ENCODE measurements at regions not wholly inside any gene's neighbourhood (a gene's known extent, or its start where the extent isn't known, plus 50 kb on each side); places are given as distances from the start of the nearest gene placed in this dataset.
A peak's percentile ranks its signal among the peaks of the same experiment; 100 is the strongest.

DNA sequence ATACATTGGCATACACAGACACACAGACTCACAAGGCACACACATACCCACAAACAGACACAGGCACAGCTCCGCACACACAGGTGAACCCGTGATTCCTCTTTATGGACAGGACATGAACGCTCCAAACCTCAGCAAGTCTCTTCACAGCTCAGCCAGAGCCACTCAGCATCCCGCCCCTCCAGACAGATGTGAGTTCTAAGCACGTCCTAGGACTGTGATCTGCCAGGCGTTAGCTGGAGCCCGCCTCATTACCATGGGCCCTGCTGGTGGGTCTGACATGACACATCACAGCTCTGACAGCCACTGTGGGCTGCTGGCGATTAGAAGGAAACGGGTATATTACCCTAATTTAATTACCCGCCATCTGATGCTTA lies 176.7 kb upstream of the PPP2R2D start:
- Histone ChIP-seq H3K4me1 (peaks cover 0 to 16% (median 4%) of the 10 kb centered on the region in 4 donors), H3K9me3 (no peaks in the 10 kb centered on the region), H3K36me3 (no peaks in the 10 kb centered on the region), H3K27ac (no peak overlapping the region), H3K27me3 (no peaks in the 10 kb centered on the region), H3K4me3 (no peak overlapping the region)
- 84 to 89% methylated on average over 10 of the region's 10 CpGs for WGBS, 2 donors
- DNase-seq (ENCODE audit: low spot score in 2 of 2): no peak
- no peak for TF ChIP-seq EP300 (IDR thresholded peaks at IDR 0.05)
- TF ChIP-seq POLR2A (IDR thresholded peaks at IDR 0.05): no peak
- TF ChIP-seq, protein P1, sequence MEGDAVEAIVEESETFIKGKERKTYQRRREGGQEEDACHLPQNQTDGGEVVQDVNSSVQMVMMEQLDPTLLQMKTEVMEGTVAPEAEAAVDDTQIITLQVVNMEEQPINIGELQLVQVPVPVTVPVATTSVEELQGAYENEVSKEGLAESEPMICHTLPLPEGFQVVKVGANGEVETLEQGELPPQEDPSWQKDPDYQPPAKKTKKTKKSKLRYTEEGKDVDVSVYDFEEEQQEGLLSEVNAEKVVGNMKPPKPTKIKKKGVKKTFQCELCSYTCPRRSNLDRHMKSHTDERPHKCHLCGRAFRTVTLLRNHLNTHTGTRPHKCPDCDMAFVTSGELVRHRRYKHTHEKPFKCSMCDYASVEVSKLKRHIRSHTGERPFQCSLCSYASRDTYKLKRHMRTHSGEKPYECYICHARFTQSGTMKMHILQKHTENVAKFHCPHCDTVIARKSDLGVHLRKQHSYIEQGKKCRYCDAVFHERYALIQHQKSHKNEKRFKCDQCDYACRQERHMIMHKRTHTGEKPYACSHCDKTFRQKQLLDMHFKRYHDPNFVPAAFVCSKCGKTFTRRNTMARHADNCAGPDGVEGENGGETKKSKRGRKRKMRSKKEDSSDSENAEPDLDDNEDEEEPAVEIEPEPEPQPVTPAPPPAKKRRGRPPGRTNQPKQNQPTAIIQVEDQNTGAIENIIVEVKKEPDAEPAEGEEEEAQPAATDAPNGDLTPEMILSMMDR (IDR thresholded peaks at IDR 0.05): no peak

DNA sequence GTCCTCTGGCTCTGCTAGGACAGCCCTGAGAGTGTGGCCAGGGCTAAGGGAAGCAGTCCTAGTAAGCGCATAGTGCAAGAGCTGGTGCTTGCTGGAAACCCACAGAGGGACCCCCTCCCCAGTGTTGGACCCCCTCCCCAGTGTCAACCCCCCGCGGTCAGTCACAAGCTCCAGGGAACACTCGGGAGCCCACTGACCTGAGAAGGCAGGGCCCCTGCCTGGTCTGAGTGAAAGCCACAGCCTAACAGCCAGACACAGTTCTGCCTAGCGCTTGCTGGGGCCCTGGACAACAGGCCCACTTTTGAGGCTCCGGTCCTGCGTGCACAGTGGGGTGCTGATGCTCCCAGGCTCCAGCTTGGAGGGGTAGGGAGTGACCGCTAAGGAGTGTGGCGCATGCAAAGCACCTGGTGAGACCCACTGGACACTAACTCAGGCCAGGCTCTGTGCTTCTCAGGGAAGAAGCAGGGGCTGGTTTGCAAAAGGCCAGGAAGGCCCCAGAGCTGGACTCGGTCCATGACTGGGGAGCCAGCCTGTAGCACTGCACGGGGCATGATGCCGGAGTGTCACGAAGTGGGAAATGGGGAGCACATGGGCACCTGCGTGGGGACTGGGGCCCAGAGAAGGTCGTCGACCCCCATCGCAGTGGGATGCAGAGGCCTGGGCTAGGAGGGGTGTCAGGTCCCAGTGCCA lies 175.8 kb upstream of the PPP2R2D start:
- H3K9me3 ChIP-seq: no peaks in the 10 kb centered on the region
- H3K36me3 ChIP-seq: no peaks in the 10 kb centered on the region
- H3K27ac ChIP-seq: no peak overlapping the region
- no peak for DNase-seq (ENCODE audit: low spot score in 2 of 2)
- no peak overlapping the region for H3K4me3 ChIP-seq
- peaks cover 0 to 17% (median 4%) of the 10 kb centered on the region in 4 donors for H3K4me1 ChIP-seq
- WGBS, 2 donors: 85 to 90% methylated on average over 12 to 17 of the region's 17 CpGs
- TF ChIP-seq POLR2A (IDR thresholded peaks at IDR 0.05) (no peak), EP300 (IDR thresholded peaks at IDR 0.05) (no peak)
- TF ChIP-seq, protein P1 (IDR thresholded peaks at IDR 0.05): no peak
- H3K27me3 ChIP-seq: no peaks in the 10 kb centered on the region

DNA sequence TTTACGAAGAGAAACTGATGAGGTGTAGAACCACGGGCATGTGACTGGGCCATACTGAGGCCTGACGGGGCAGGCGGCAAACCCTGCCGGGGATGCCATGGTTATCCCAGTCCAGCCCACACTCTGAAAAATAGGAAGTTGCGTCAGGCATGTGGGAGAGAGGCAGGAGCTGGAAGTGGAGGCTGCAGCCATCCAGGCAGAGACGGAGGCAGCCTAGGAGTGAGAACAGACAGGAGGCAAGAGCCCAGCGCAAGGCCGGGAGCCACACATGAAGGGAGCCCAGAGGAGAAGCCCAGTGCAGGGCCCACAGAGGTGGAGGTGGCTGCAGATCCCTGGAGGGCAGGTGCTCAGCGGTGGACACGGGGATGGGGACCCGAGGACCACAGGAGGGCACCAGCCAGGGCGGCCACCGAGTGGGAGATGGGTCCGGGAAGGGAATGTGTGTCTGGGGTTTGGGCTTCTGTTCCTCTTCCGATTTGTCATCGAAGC lies 175.2 kb upstream of the PPP2R2D start:
- Histone ChIP-seq H3K4me1 (peaks cover 0 to 17% (median 4%) of the 10 kb centered on the region in 4 donors), H3K27ac (no peak overlapping the region), H3K27me3 (no peaks in the 10 kb centered on the region), H3K36me3 (no peaks in the 10 kb centered on the region), H3K4me3 (no peak overlapping the region), H3K9me3 (no peaks in the 10 kb centered on the region)
- TF ChIP-seq EP300 (IDR thresholded peaks at IDR 0.05): no peak
- TF ChIP-seq POLR2A (IDR thresholded peaks at IDR 0.05): no peak
- TF ChIP-seq, protein P1 (IDR thresholded peaks at IDR 0.05): no peak
- DNase-seq (ENCODE audit: low spot score in 2 of 2): no peak
- 90 to 94% methylated on average over 17 of the region's 17 CpGs for WGBS, 2 donors

DNA sequence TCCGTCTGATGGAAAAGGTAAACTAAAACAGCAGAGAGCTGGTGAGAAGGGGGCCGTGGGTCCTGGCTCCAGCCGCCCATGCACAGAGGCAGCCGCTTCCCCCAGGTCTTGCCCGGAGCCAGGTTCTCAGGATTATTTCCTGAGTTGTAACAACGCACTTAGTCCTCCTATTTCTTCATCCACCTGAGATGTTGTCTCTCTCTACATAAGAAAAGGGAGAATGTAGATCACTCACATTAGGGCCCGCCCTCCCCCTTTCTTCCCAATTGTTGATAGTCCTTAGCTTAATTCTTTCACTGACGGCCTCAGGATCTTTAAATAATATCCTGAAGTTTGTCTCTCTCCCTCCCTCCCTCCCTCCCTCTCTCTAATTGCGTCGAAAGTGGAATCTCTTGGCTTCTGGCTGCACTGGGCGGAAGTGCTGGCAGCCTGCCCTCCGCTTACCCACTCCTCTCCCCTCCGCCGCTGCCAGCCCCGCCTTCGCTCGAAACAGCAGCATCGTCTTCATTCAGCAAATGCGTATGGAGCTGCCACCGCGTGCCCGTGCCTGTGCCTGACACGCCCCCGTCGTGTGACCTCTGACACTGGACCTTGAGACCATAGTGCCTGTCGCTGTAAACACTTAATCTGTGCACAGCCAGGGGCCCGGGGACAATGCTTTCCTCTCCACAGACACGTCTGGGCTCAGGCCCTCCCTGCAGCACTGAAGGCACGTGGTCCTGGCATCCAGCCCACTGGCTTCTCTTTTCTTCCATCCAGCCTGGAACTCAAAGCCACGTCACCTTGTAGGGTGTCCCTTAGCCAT lies 174.5 kb upstream of the PPP2R2D start:
- Histone ChIP-seq H3K4me1 (peaks cover 0 to 17% (median 4%) of the 10 kb centered on the region in 4 donors), H3K27ac (no peak overlapping the region), H3K36me3 (no peaks in the 10 kb centered on the region), H3K27me3 (no peaks in the 10 kb centered on the region), H3K4me3 (peak overlapping the region in 1 of 4 donors; percentile 14), H3K9me3 (peaks cover 0 to under 1% (median 0%) of the 10 kb centered on the region in 4 donors)
- 20 to 24% methylated on average over 29 to 30 of the region's 30 CpGs for WGBS, 2 donors
- DNase-seq (ENCODE audit: low spot score in 2 of 2): peak; percentile 38 to 61
- TF ChIP-seq, protein P1 (IDR thresholded peaks at IDR 0.05): no peak
- TF ChIP-seq POLR2A (IDR thresholded peaks at IDR 0.05) (no peak), EP300 (IDR thresholded peaks at IDR 0.05) (peak in 1 of 2 donors; percentile 49)

DNA sequence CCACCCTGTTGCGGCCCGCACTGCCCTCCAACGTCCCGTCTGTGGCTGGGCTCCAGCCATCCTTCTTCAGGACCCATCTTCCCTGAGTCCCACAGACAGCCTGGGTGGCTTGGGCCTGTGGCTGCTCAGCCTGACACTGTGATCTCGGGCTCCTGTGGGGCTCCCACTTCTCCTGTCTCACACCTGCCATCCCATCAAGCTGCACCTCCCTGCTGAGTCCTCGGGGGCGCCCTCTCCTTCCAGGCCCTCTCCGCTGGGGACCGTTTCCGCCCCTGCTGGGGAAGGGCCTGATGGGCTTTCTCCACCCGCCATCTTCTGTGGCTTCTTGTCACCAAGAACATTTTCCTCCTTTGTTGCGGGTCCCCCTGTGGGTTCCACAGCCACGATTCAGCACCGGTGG lies 173.8 kb upstream of the PPP2R2D start:
- Histone ChIP-seq H3K9me3 (peaks cover 0 to 8% (median 0%) of the 10 kb centered on the region in 4 donors), H3K27me3 (no peaks in the 10 kb centered on the region), H3K27ac (peak overlapping the region in 1 of 4 donors; percentile 8), H3K36me3 (no peaks in the 10 kb centered on the region), H3K4me3 (no peak overlapping the region), H3K4me1 (peaks cover 0 to 17% (median 4%) of the 10 kb centered on the region in 4 donors)
- WGBS, 2 donors: 74 to 76% methylated on average over 13 to 14 of the region's 14 CpGs
- no peak for DNase-seq (ENCODE audit: low spot score in 2 of 2)
- TF ChIP-seq EP300 (IDR thresholded peaks at IDR 0.05) (no peak), POLR2A (IDR thresholded peaks at IDR 0.05) (no peak)
- TF ChIP-seq, protein P1 (IDR thresholded peaks at IDR 0.05): no peak
